Midbrain (tissue), 1 donor: ENCODE measurements at regions not wholly inside any gene's neighbourhood (a gene's known extent, or its start where the extent isn't known, plus 50 kb on each side); places are given as distances from the start of the nearest gene placed in this dataset.
"Not testable (repeated sequence)": the region's sequence is repeated elsewhere in the genome, so short reads cannot be mapped to it uniquely, and the experiment has no call there.

Experiments used
- DNase-seq: peaks from one replicate; lab custom pipeline; 2025; lab: John Stamatoyannopoulos, UW

- DNase-seq: no peak
These were observed 87.3 kb upstream of the RPL38 start for GRCh38 chr17:74116087-74116717.

- DNase-seq: no peak
These were observed 86.3 kb upstream of the RPL38 start for GRCh38 chr17:74117087-74117698.

GRCh38 chr17:74117999-74118421, 85.5 kb upstream of the RPL38 start:
- no peak for DNase-seq

GRCh38 chr17:74118504-74118903, 85.0 kb upstream of the RPL38 start:
- no peak for DNase-seq

- DNase-seq: no peak
These were observed 84.4 kb upstream of the RPL38 start for GRCh38 chr17:74119049-74119580.

- DNase-seq: no peak
These were observed 83.5 kb upstream of the RPL38 start for GRCh38 chr17:74119965-74120364.

- no peak for DNase-seq
These were observed 80.1 kb upstream of the RPL38 start for GRCh38 chr17:74123350-74123749.

GRCh38 chr17:74123866-74124444, 79.5 kb upstream of the RPL38 start:
- no peak for DNase-seq

GRCh38 chr17:74125156-74125555, 78.3 kb upstream of the RPL38 start:
- no peak for DNase-seq

- DNase-seq: no peak
These were observed 77.1 kb upstream of the RPL38 start for GRCh38 chr17:74126179-74126900.

- no peak for DNase-seq
These were observed 76.5 kb upstream of the RPL38 start for GRCh38 chr17:74126959-74127358.

GRCh38 chr17:74128456-74129211, 74.8 kb upstream of the RPL38 start:
- DNase-seq: no peak

GRCh38 chr17:74129800-74130199, 73.7 kb upstream of the RPL38 start:
- DNase-seq: not testable (repeated sequence)

GRCh38 chr17:74130276-74130675, 73.2 kb upstream of the RPL38 start:
- no peak for DNase-seq

- DNase-seq: no peak
These were observed 72.6 kb upstream of the RPL38 start for GRCh38 chr17:74130841-74131240.

GRCh38 chr17:74132354-74132753, 71.1 kb upstream of the RPL38 start:
- no peak for DNase-seq

- no peak for DNase-seq
These were observed 69.7 kb upstream of the RPL38 start for GRCh38 chr17:74133740-74134139.

- DNase-seq: not testable (repeated sequence)
These were observed 69.2 kb upstream of the RPL38 start for GRCh38 chr17:74134234-74134633.

- no peak for DNase-seq
These were observed 68.5 kb upstream of the RPL38 start for GRCh38 chr17:74134991-74135390.

- no peak for DNase-seq
These were observed 67.9 kb upstream of the RPL38 start for GRCh38 chr17:74135391-74136167.

GRCh38 chr17:74137416-74137815, 66.1 kb upstream of the RPL38 start:
- no peak for DNase-seq
